A549 (cell line): ENCODE measurements at regions not wholly inside any gene's neighbourhood (a gene's known extent, or its start where the extent isn't known, plus 50 kb on each side); places are given as distances from the start of the nearest gene placed in this dataset.

Experiments used
- ATAC-seq, 2 experiments: fragments of 200-7000 bp in 1 of 2; fragments of >200 bp in 1 of 2; cut with Nextera tagmentation in 1 of 2; cut with Tn5 transposase in 1 of 2; 3 replicates each; pipeline versions ENCODE4 v1.8.0 to v1.9.1; 2018 to 2020; ENCODE audit warnings: mild to moderate bottlenecking in 1 of 2, moderate library complexity in 1 of 2
- CTCF ChIA-PET: fragments of 300-600 bp; sonication (Branson Sonifier 250); formaldehyde crosslinking; extraction: SDS; loops from one replicate; lab custom pipeline; 2021; ENCODE audit warnings: antibody characterized with exemption, inconsistent platforms; lab: Yijun Ruan, JAX
- POLR2A ChIA-PET: fragments of 350-600 bp; formaldehyde crosslinking; extraction: SDS; loops from one replicate; lab custom pipeline; 2021; ENCODE audit warnings: antibody characterized with exemption, inconsistent platforms; lab: Yijun Ruan, JAX
- DNase-seq, 2 experiments: peaks; one replicate each; pipeline versions ENCODE4 v3.0.0 to v3.0.0-alpha.2; 2011 to 2016; ENCODE audit warnings: low read depth in 1 of 2, low spot score in 1 of 2
- FAIRE-seq: peaks from 2 replicates; lab custom pipeline; 2011; peaks lifted over from hg19 to GRCh38; lab: Jason Lieb, UNC
- H3K27ac ChIP-seq, 2 experiments: fragments of >200 bp; sonication (Bioruptor Twin); formaldehyde crosslinking; 3 replicates each; pipeline ENCODE4 v1.5.1; 2016 to 2017
- H3K4me1 ChIP-seq: fragments of >200 bp; sonication (Bioruptor Twin); formaldehyde crosslinking; 3 replicates; pipeline ENCODE4 v1.6.1; 2016
- H3K4me2 ChIP-seq: fragments of >200 bp; sonication (Bioruptor Twin); formaldehyde crosslinking; 3 replicates; pipeline ENCODE4 v1.6.1; 2016
- H3K4me3 ChIP-seq: fragments of >200 bp; sonication (Bioruptor Twin); formaldehyde crosslinking; 3 replicates; pipeline ENCODE4 v1.5.1; 2016
- H3K9me3 ChIP-seq: fragments of >200 bp; sonication (Bioruptor Twin); formaldehyde crosslinking; 3 replicates; pipeline ENCODE4 v1.6.1; 2016
- BCL3 ChIP-seq: fragments of >200 bp; sonication (Bioruptor Twin); formaldehyde crosslinking; IDR thresholded peaks from 3 replicates; pipeline ENCODE4 v1.6.1; 2016
- CBX8 ChIP-seq: fragments of 200-600 bp; sonication (generic); IDR thresholded peaks from 2 replicates; pipeline ENCODE4 v1.6.1; 2016
- CEBPB ChIP-seq, 2 experiments: fragments of >200 bp in 1 of 2; sonication (Bioruptor Twin) in 1 of 2; formaldehyde crosslinking in 1 of 2; IDR thresholded peaks; 2 replicates each; pipeline ENCODE4 v1.6.1; 2012 to 2016
- CHD2 ChIP-seq: fragments of 150-350 bp; IDR thresholded peaks from 2 replicates; pipeline ENCODE4 v1.6.1; 2014; ENCODE audit warnings: low read length; ENCODE audit not compliant: partially characterized antibody
- CTCF ChIP-seq: fragments of >200 bp; sonication (Bioruptor Twin); formaldehyde crosslinking; IDR thresholded peaks from 3 replicates; pipeline ENCODE4 v1.5.1; 2016
- EHMT2 ChIP-seq: fragments of 200-600 bp; sonication (generic); IDR thresholded peaks from 2 replicates; pipeline ENCODE4 v1.6.1; 2016; ENCODE audit warnings: antibody characterized with exemption, low read depth, mild to moderate bottlenecking, moderate library complexity
- ELK1 ChIP-seq: fragments of 150-350 bp; IDR thresholded peaks from 2 replicates; pipeline ENCODE4 v1.6.1; 2014; ENCODE audit warnings: low read depth, mild to moderate bottlenecking, low read length
- EP300 ChIP-seq, 2 experiments: fragments of >200 bp; sonication (Bioruptor Twin); formaldehyde crosslinking; IDR thresholded peaks; 2 replicates in 1 of 2; 3 replicates in 1 of 2; pipeline ENCODE4 v1.6.1; 2016 to 2017
- HDAC2 ChIP-seq: fragments of 200-600 bp; sonication (generic); IDR thresholded peaks from 2 replicates; pipeline ENCODE4 v1.6.1; 2016
- HES2 ChIP-seq: fragments of >200 bp; sonication (Bioruptor Twin); formaldehyde crosslinking; IDR thresholded peaks from 2 replicates; pipeline ENCODE4 v1.6.1; 2016
- HMGXB4 ChIP-seq: fragments of 250-450 bp; sonication (Bioruptor Pico); IDR thresholded peaks from 2 replicates; pipeline ENCODE4 v1.5.0; 2021; ENCODE audit warnings: mild to moderate bottlenecking, moderate library complexity, borderline replicate concordance
- HOXB13 ChIP-seq: fragments of 250-450 bp; sonication (Bioruptor Pico); IDR thresholded peaks from 2 replicates; pipeline ENCODE4 v1.5.0; 2020; ENCODE audit warnings: low read depth, mild to moderate bottlenecking, moderate library complexity
- JUN ChIP-seq, 2 experiments: fragments of >200 bp; sonication (Bioruptor Twin); formaldehyde crosslinking; IDR thresholded peaks; 2 replicates in 1 of 2; 3 replicates in 1 of 2; pipeline ENCODE4 v1.6.1; 2016 to 2017
- JUNB ChIP-seq: fragments of >200 bp; sonication (Bioruptor Twin); formaldehyde crosslinking; IDR thresholded peaks from 2 replicates; pipeline ENCODE4 v1.6.1; 2016
- MAFK ChIP-seq: fragments of 450-650 bp; IDR thresholded peaks from 2 replicates; pipeline ENCODE4 v1.6.1; 2014; ENCODE audit not compliant: partially characterized antibody
- PHF8 ChIP-seq: fragments of 200-600 bp; sonication (generic); IDR thresholded peaks from 2 replicates; pipeline ENCODE4 v1.6.1; 2016; ENCODE audit warnings: low read depth, mild to moderate bottlenecking, antibody characterized with exemption, moderate library complexity, borderline replicate concordance
- POLR2A ChIP-seq: IDR thresholded peaks from 2 replicates; pipeline ENCODE4 v1.6.1; 2012; ENCODE audit warnings: mild to moderate bottlenecking, low read length
- POLR2AphosphoS2 ChIP-seq: conservative IDR thresholded peaks from 2 replicates; pipeline ENCODE4 v1.6.1; 2012; ENCODE audit warnings: low read length, improper control_type of control experiment, inconsistent platforms
- RAD21 ChIP-seq, 2 experiments: fragments of >200 bp in 1 of 2; sonication (Bioruptor Twin) in 1 of 2; formaldehyde crosslinking in 1 of 2; IDR thresholded peaks in 1 of 2; conservative IDR thresholded peaks in 1 of 2; 2 replicates in 1 of 2; 3 replicates in 1 of 2; pipeline ENCODE4 v1.6.1; 2012 to 2018; ENCODE audit warnings: inconsistent platforms in 1 of 2
- RARB ChIP-seq: fragments of 250-450 bp; sonication (Bioruptor Pico); IDR thresholded peaks from 2 replicates; pipeline ENCODE4 v1.8.0; 2021; ENCODE audit warnings: mild to moderate bottlenecking, moderate library complexity
- RCOR1 ChIP-seq: fragments of 150-350 bp; IDR thresholded peaks from 2 replicates; pipeline ENCODE4 v1.6.1; 2014; ENCODE audit warnings: antibody characterized with exemption, low read length, low read depth
- REST ChIP-seq: fragments of 200-600 bp; sonication (generic); IDR thresholded peaks from 2 replicates; pipeline ENCODE4 v1.6.1; 2016; ENCODE audit warnings: antibody characterized with exemption, mild to moderate bottlenecking, moderate library complexity
- SREBF2 ChIP-seq: fragments of 450-650 bp; IDR thresholded peaks from 2 replicates; pipeline ENCODE4 v1.6.1; 2014; ENCODE audit warnings: mild to moderate bottlenecking, moderate library complexity
- USF2 ChIP-seq: fragments of 450-650 bp; IDR thresholded peaks from 2 replicates; pipeline ENCODE4 v1.6.1; 2014; ENCODE audit warnings: antibody characterized with exemption
- ZSCAN20 ChIP-seq: fragments of 250-450 bp; sonication (Bioruptor Pico); IDR thresholded peaks from 2 replicates; pipeline ENCODE4 v1.8.0; 2022; ENCODE audit warnings: mild to moderate bottlenecking, moderate library complexity
- WGBS: methylation state at CpG from one replicate; pipeline ENCODE4 v1.1.6; 2017; ENCODE audit errors: missing lambda C conversion rate; 5-methylcytosine and 5-hydroxymethylcytosine counted together

- Histone ChIP-seq H3K4me1 (no peaks in the 10 kb centered on the region), H3K4me3 (no peak overlapping the region), H3K4me2 (no peak overlapping the region), H3K9me3 (no peaks in the 10 kb centered on the region), H3K27ac (no peak overlapping the region)
- TF ChIP-seq HMGXB4 (no peak), CEBPB (IDR thresholded peaks at IDR 0.05) (no peak), HOXB13 (CRISPR knock-in tag) (no peak), PHF8 (no peak), RCOR1 (no peak), CHD2 (no peak), JUN (IDR thresholded peaks at IDR 0.05) (no peak), EP300 (IDR thresholded peaks at IDR 0.05) (no peak), HES2 (no peak), CBX8 (no peak), POLR2A (no peak), RAD21 (conservative IDR thresholded peaks at IDR 0.05 in 1 of 2, IDR thresholded peaks at IDR 0.05 in 1 of 2) (no peak), HDAC2 (no peak), JUNB (no peak), MAFK (no peak), EHMT2 (no peak), RARB (CRISPR knock-in tag) (no peak), CTCF (no peak), BCL3 (no peak)
- POLR2A ChIA-PET = no interaction called here
- DNase-seq = no peak
- CTCF ChIA-PET = no interaction called here
- no peak for ATAC-seq
- WGBS = 11% methylated on average over 2 of the region's 2 CpGs
- FAIRE-seq = no peak
Measured at GRCh38 chr12:114201794-114202193, 204.2 kb downstream of the TBX5 start.

GRCh38 chr12:114194956-114195355 is 211.0 kb downstream of the TBX5 start:
- FAIRE-seq = no peak
- H3K4me1 ChIP-seq = no peaks in the 10 kb centered on the region
- H3K27ac ChIP-seq = no peak overlapping the region
- no peaks in the 10 kb centered on the region for H3K9me3 ChIP-seq
- 2% methylated on average over 3 of the region's 3 CpGs for WGBS
- POLR2A ChIA-PET = no interaction called here
- TF ChIP-seq ELK1 = no peak
- CTCF ChIA-PET = no interaction called here
- no peak for DNase-seq
- ATAC-seq = no peak
- no peak overlapping the region for H3K4me3 ChIP-seq
- H3K4me2 ChIP-seq = no peak overlapping the region

GRCh38 chr12:114194066-114194465 is 211.9 kb downstream of the TBX5 start:
- DNase-seq (no peak), ATAC-seq (no peak), FAIRE-seq (no peak)
- H3K27ac ChIP-seq = no peak overlapping the region
- ChIA-PET POLR2A (no interaction called here), CTCF (no interaction called here)
- no peak overlapping the region for H3K4me3 ChIP-seq
- WGBS = 7% methylated on average over 5 of the region's 5 CpGs
- no peak overlapping the region for H3K4me2 ChIP-seq
- no peaks in the 10 kb centered on the region for H3K9me3 ChIP-seq
- no peaks in the 10 kb centered on the region for H3K4me1 ChIP-seq
- TF ChIP-seq USF2 = no peak
- TF ChIP-seq SREBF2 = no peak
- no peak for TF ChIP-seq ZSCAN20 (CRISPR knock-in tag)
- TF ChIP-seq JUN (IDR thresholded peaks at IDR 0.05) = no peak
- TF ChIP-seq REST = no peak
- TF ChIP-seq JUNB = no peak
- no peak for TF ChIP-seq CBX8
- TF ChIP-seq POLR2AphosphoS2 = no peak
